Gastrocnemius medialis (tissue), 4 donors: ENCODE measurements at regions not wholly inside any gene's neighbourhood (a gene's known extent, or its start where the extent isn't known, plus 50 kb on each side); places are given as distances from the start of the nearest gene placed in this dataset.

Experiments used
- POLR2A ChIP-seq, 2 donors: fragments of 450-650 bp; IDR thresholded peaks; one replicate each; pipeline ENCODE4 v1.6.1; 2017; ENCODE audit warnings: antibody characterized with exemption in 2 of 2, mild to moderate bottlenecking in 2 of 2, moderate library complexity in 2 of 2
- TF ChIP-seq, protein P1 (sequence below), 5 experiments: fragments of 450-650 bp in 3 of 5; fragments of 200-600 bp in 2 of 5; sonication (generic) in 2 of 5; IDR thresholded peaks in 4 of 5; conservative IDR thresholded peaks in 1 of 5; 1 replicate in 4 of 5; 2 replicates in 1 of 5; pipeline ENCODE4 v1.5.1; 2016 to 2019; ENCODE audit warnings: antibody characterized with exemption in 5 of 5, mild to moderate bottlenecking in 3 of 5, moderate library complexity in 3 of 5

- TF ChIP-seq, protein P1, sequence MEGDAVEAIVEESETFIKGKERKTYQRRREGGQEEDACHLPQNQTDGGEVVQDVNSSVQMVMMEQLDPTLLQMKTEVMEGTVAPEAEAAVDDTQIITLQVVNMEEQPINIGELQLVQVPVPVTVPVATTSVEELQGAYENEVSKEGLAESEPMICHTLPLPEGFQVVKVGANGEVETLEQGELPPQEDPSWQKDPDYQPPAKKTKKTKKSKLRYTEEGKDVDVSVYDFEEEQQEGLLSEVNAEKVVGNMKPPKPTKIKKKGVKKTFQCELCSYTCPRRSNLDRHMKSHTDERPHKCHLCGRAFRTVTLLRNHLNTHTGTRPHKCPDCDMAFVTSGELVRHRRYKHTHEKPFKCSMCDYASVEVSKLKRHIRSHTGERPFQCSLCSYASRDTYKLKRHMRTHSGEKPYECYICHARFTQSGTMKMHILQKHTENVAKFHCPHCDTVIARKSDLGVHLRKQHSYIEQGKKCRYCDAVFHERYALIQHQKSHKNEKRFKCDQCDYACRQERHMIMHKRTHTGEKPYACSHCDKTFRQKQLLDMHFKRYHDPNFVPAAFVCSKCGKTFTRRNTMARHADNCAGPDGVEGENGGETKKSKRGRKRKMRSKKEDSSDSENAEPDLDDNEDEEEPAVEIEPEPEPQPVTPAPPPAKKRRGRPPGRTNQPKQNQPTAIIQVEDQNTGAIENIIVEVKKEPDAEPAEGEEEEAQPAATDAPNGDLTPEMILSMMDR (IDR thresholded peaks at IDR 0.05 in 4 of 5, conservative IDR thresholded peaks at IDR 0.05 in 1 of 5), result no peak
- TF ChIP-seq POLR2A (IDR thresholded peaks at IDR 0.05), result no peak
These were observed 414.8 kb upstream of the NMUR2 start for GRCh38 chr5:152819891-152820290.
